Fibroblast of upper back skin (primary cell): ENCODE measurements at regions not wholly inside any gene's neighbourhood (a gene's known extent, or its start where the extent isn't known, plus 50 kb on each side); places are given as distances from the start of the nearest gene placed in this dataset.

ENCODE experiments used
- DNase-seq: peaks from one replicate; pipeline ENCODE4 v3.0.0-alpha.2; 2013

GRCh38 chr3:81947359-81947758 lies 185.9 kb upstream of the GBE1 start:
- DNase-seq = no peak

DNA sequence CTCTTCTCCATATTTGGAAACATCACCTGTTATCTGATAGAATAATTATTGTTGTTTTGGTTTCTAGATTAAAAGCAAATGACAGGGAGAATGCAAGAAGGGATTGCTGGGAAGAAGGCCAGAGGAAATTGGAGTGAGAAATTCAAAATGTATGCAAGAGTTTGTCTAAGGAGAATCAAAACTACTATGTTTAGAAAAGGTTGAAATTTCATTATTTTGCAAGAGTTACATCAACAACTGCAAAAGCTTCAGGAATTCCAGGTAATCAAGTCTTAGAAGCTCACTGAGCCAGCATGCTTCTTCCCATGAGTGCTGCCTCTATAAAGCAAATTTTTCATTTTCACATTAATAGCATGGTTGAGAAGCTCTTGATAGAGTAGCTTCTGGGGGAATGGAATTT lies 177.2 kb upstream of the GBE1 start:
- no peak for DNase-seq

DNA sequence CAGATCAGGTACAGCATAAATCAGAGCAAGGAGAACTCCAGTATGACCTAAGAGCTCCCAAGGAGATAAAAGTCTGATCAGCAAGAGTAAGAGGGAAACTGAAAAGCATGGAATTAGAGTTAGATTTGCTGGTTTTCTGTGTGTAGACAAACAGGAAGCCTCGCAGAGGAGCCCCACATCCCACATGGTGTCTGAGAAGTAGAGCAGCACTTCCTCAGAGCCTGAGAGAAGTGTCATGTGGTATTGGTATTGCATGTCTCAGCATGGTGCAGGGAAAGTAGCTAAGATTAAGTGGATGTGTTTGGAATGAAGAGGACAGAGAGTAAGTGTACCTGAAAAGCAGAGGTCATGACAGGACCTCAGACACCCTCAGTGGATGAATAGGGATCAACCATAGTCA lies 175.4 kb upstream of the GBE1 start:
- DNase-seq = no peak

DNA sequence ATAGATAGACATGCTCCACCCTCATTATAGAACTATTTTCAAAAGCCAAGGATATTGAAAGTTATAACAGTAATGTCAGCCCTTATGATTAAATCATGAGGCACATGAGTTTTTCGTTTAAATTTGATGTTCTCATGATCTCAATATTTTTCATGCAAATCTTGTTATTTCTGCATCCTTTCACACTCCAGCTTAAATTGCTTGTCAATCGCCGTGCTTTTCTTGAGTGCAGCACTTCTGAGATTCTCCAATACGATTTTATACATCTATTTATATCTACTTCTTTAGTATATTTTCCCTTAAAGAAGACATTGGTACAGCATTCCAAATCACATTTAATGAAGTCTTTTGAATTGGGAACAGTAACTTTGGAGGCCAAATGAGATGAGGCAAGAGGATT lies 171.2 kb upstream of the GBE1 start:
- DNase-seq = no peak

- DNase-seq = no peak
Observed at GRCh38 chr3:81931265-81932251, 170.1 kb upstream of the GBE1 start.

DNA sequence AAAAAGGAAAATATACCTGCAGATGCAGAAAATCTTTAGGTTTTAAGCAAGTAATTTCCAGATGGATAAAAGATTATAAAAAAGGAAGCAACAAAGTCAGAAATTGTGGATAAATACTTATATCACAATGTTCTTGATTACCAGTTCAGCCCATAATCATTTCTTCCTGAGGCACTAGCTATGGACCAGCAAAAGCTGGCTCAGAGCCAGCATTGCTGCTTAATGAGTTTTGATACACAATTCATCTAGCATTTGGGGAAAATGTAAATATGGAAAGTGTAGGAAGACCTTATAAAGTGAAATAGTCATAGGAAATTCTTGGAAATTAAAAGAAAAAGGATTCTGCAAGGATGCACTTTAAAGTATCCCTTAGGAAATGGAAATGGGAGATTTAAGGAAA lies 168.3 kb upstream of the GBE1 start:
- DNase-seq = no peak

- no peak for DNase-seq
Observed at GRCh38 chr3:81927811-81928210, 166.4 kb upstream of the GBE1 start.

DNA sequence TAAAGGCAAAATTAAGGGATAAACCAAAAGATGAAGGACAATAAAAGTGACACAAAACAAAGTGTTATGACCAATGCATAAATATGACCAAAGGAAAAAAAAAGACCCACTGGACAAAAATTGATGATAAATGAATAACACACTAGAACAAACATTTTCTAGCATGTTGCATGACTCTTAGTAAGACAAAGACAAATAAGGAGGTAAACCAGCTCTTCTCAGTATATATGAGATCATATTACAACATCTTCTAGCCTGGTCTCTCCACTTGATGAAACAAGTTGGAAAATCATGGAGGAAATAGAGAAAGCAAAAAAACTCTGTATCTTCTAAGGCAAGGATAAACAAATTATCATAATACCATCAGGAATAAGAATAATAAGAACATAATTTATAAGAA lies 163.9 kb upstream of the GBE1 start:
- no peak for DNase-seq

GRCh38 chr3:81923038-81923437 lies 161.6 kb upstream of the GBE1 start:
- DNase-seq = no peak

GRCh38 chr3:81922404-81922803 lies 161.0 kb upstream of the GBE1 start:
- no peak for DNase-seq

- DNase-seq = peak; percentile 40
Observed at GRCh38 chr3:81920816-81921215, 159.4 kb upstream of the GBE1 start.

- DNase-seq = no peak
Observed at GRCh38 chr3:81916890-81917289, 155.4 kb upstream of the GBE1 start.

- DNase-seq = no peak
Observed at GRCh38 chr3:81913886-81914663, 152.6 kb upstream of the GBE1 start.

DNA sequence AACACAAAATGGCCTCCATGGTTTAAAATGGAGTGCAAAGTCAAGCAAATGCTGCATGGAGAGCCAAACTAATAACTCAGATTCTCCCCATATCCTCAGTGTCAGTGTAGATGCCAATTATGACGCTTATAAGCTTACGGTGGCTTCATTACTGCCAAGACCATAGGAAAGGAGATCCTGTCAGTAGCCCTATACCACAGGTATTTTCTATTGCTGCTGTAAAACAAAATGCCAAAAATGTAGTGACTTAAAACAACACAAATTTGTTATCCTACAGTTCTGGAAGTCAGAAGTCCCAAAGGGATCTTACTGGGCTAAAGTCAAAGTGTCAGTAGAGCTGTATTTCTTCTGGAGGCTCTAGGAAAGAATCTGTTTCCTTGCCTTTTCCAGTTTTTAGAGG lies 149.8 kb upstream of the GBE1 start:
- no peak for DNase-seq

DNA sequence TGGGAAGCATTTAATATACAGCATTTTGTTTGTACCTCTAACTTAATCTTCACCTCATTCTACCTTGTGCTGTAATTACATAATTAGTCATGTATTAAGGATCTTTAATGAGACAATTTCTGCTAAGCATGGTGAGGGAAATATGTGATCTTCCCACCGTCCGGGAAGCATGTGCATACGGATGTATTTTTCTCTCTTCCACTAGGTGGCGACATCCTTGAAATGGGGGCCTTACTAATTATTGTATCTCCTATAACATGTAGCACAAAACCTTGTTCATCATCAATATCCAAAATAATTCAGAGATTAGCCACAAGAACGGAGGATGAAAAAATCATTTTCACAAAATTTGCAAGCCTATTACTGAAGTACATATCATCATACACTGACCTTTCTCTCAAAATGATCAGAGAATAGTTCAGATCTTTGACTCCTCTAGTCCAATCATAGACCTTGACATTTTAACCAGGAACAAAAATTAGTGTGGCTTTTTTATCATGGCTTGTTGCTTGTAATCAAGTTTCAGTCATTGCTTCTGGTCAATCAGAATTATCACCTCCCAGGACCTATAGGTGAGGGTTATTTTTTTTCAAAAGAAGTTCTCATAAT lies 148.9 kb upstream of the GBE1 start:
- peak; percentile 42 for DNase-seq

DNA sequence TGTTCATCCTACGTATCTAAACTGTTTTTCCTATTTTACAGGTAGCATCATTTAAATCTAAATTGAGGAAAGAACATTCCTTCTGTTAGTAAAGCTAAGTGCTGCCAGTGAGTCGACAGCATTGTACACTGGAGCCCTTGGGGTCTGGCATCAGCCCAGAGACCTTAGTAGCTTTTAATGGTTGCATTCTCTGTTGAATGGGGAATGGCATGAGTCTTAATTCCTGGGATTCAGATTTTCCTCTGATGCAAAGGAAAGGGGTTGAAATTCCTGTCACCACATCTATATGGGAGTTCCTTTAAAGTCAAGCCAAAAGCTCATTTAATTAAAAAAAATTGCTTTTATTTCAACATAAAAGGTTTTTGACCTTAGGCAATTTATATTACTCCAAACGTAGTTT lies 148.4 kb upstream of the GBE1 start:
- DNase-seq = peak; percentile 19

- DNase-seq = no peak
Observed at GRCh38 chr3:81908561-81908960, 147.1 kb upstream of the GBE1 start.

- DNase-seq = no peak
Observed at GRCh38 chr3:81898336-81898735, 136.9 kb upstream of the GBE1 start.

DNA sequence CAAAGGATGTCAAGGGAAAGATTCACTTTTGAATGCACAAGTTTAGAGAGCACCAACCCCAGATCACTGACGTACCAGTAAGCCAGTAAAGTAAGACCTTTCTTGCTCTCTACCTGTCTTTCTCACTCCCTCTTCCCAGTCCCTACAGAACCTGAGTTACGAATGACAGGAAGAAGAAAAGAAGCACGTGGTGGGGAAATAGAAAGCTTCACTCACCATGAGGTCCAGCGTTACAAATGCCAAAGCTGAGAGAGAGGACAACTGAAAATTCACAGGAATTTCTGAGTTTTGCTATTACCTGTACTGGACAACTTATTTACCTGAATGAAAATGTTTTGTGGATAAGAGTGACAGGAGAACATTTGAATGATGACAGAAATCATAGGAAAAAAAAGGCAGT lies 133.2 kb upstream of the GBE1 start:
- no peak for DNase-seq

DNA sequence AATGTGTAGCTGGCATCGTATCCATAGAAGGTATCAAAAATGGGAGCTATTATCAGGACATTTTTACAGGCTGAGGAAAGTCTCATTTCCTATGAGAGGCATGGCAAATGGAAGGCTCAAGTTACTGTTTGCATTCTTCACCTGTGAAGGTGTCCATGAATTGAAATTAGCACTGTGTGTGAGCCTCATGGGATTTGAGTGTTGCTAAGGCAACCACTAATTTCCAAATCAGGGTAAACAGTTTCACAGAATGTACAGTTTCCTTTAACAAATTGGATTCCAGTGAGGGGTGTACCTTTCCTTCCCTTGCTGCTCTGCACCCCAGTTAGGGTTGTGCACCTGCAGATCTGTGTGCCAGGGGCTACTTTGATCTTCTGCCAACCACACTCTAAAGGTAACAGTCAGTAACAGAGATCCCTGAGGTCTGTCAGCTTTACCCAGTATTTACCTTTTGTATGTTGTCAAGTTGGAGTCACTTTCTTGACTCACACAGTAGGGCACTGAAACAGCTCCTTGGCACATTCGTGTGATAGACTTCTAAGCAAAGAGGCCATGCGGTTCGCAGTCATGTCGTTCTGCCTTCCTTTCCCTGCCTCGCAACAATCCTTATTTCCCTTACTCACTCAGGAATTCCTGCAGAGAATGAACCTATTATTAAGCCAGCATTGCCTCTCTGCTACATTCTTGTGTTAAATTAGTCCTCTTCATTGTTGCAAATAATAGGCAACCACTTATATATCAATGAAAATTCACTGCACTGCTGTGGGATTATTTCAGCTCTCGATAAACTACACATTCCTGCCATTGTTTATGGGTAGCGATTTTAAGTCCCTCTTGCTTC lies 129.8 kb upstream of the GBE1 start:
- DNase-seq = no peak

DNA sequence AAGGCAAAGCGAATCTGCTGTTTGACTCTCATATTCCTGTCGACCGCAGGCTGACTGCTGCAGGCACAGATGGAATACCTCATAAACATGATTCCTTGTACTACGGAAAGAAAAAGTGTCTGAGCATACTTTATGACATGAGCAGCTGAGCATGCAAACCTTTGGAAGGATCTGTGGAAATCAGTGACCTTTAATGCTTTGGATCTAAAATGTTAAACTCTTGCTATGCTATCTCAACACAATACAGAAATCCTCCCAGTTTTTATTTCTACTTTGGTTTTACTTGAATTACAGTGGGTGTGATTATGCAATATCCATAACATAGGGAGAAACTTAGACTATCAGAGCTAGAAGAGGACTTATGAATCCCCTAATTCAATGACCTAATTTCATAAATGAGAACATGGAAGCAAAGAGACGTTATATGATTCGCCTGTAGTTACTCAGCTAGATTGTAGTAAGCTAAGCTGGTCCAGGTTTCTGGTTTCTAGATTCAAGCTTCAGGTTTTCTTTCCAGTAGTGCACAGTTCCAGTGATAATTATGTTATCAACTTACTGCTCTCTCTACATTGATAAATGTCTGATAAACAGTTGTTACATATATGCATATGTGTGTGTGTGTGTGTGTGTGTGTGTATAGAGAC lies 127.6 kb upstream of the GBE1 start:
- peak; percentile 41 for DNase-seq

DNA sequence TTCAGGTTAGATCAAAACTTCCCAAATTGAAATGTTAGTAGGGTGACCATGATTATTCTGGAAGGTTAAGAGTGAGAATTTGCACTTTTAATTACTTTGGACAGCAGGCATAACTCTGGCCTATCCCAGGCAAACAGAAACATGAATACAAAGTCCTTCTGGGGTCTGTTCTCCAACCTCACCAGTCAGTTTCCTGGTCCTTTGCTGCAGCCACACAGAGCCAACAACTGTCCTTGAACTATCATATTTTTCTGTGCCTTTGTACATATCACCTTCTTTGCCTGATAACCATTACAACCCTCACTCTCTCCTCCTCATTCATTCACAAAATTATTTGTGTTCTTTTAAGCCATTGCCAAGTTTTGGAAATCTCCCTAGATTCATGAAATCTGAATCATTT lies 126.0 kb upstream of the GBE1 start:
- no peak for DNase-seq
